Vagina (tissue), 2 donors: ENCODE measurements at regions not wholly inside any gene's neighbourhood (a gene's known extent, or its start where the extent isn't known, plus 50 kb on each side); places are given as distances from the start of the nearest gene placed in this dataset.
"Not testable (repeated sequence)": the region's sequence is repeated elsewhere in the genome, so short reads cannot be mapped to it uniquely, and the experiment has no call there.

ENCODE experiments used
- DNase-seq, 2 donors: peaks; one replicate each; pipeline ENCODE4 v3.0.0-alpha.2; 2017; ENCODE audit errors: extremely low spot score in 2 of 2
- H3K27ac ChIP-seq: fragments of 200-600 bp; sonication (generic); one replicate; pipeline ENCODE4 v1.5.1; 2019
- H3K27me3 ChIP-seq: fragments of 200-600 bp; sonication (generic); one replicate; pipeline ENCODE4 v1.5.1; 2019
- H3K36me3 ChIP-seq, 2 donors: fragments of 200-600 bp; sonication (generic); one replicate each; pipeline ENCODE4 v1.5.1; 2017 to 2019
- H3K4me1 ChIP-seq: fragments of 200-600 bp; sonication (generic); one replicate; pipeline ENCODE4 v1.5.1; 2019
- H3K4me3 ChIP-seq, 2 donors: fragments of 200-600 bp; sonication (generic); 1 replicate in 1 of 2; 2 replicates in 1 of 2; pipeline ENCODE4 v1.5.1; 2016 to 2019
- H3K9me3 ChIP-seq: fragments of 200-600 bp; sonication (generic); one replicate; pipeline ENCODE4 v1.5.1; 2019
- CTCF ChIP-seq, 3 experiments: fragments of 450-650 bp in 2 of 3; fragments of 200-600 bp in 1 of 3; sonication (generic) in 1 of 3; IDR thresholded peaks; one replicate each; pipeline ENCODE4 v1.5.1; 2017 to 2019; ENCODE audit warnings: antibody characterized with exemption in 3 of 3, mild to moderate bottlenecking in 2 of 3, moderate library complexity in 2 of 3
- POLR2A ChIP-seq, 2 donors: fragments of 450-650 bp; IDR thresholded peaks; one replicate each; pipeline ENCODE4 v1.6.1; 2017; ENCODE audit warnings: antibody characterized with exemption in 2 of 2, mild to moderate bottlenecking in 2 of 2, moderate library complexity in 2 of 2
- POLR2AphosphoS5 ChIP-seq, 2 donors: sonication (generic); formaldehyde crosslinking; IDR thresholded peaks; one replicate each; pipeline ENCODE4 v1.9.0; 2017; ENCODE audit warnings: antibody characterized with exemption in 2 of 2, mild to moderate bottlenecking in 2 of 2, low read depth in 1 of 2; ENCODE audit not compliant: insufficient read depth in 1 of 2
- intact Hi-C: fragments of 100-400 bp; cut with DNase I; formaldehyde crosslinking; loops from one replicate; pipeline ENCODE4 v1.15.1; 2023

- Histone ChIP-seq H3K9me3 (no peaks in the 10 kb centered on the region), H3K36me3 (no peaks in the 10 kb centered on the region), H3K4me1 (no peaks in the 10 kb centered on the region), H3K27me3 (no peaks in the 10 kb centered on the region), H3K27ac (no peak overlapping the region), H3K4me3 (no peak overlapping the region)
- TF ChIP-seq CTCF (IDR thresholded peaks at IDR 0.05) (no peak), POLR2AphosphoS5 (IDR thresholded peaks at IDR 0.05; ENCODE audit: insufficient read depth in 1 of 2, low read depth in 1 of 2) (no peak), POLR2A (IDR thresholded peaks at IDR 0.05) (no peak)
- no peak for DNase-seq
- intact Hi-C loops = no loop called here
Observed at GRCh38 chr7:123327661-123328060, 127.9 kb upstream of the SLC13A1 start.

- no peak for DNase-seq
- Histone ChIP-seq H3K27ac (no peak overlapping the region), H3K4me3 (no peak overlapping the region), H3K9me3 (no peaks in the 10 kb centered on the region), H3K27me3 (no peaks in the 10 kb centered on the region), H3K4me1 (no peaks in the 10 kb centered on the region), H3K36me3 (no peaks in the 10 kb centered on the region)
- intact Hi-C loops = no loop called here
- TF ChIP-seq POLR2AphosphoS5 (IDR thresholded peaks at IDR 0.05; ENCODE audit: insufficient read depth in 1 of 2, low read depth in 1 of 2) (no peak), CTCF (IDR thresholded peaks at IDR 0.05) (no peak), POLR2A (IDR thresholded peaks at IDR 0.05) (no peak)
Observed at GRCh38 chr7:123324283-123324682, 124.5 kb upstream of the SLC13A1 start.

- H3K27ac ChIP-seq = no peak overlapping the region
Observed at GRCh38 chr7:123323689-123324088, 123.9 kb upstream of the SLC13A1 start.

GRCh38 chr7:123321578-123321977, 121.8 kb upstream of the SLC13A1 start:
- H3K36me3 ChIP-seq, H3K9me3 ChIP-seq, intact Hi-C loops, H3K4me1 ChIP-seq, H3K4me3 ChIP-seq, DNase-seq, H3K27me3 ChIP-seq, H3K27ac ChIP-seq: not testable (repeated sequence)

More at GRCh38 chr7:123323689-123324088, 123.9 kb upstream of the SLC13A1 start:
- TF ChIP-seq POLR2A (IDR thresholded peaks at IDR 0.05) = no peak
- no peak for TF ChIP-seq POLR2AphosphoS5 (IDR thresholded peaks at IDR 0.05; ENCODE audit: insufficient read depth in 1 of 2, low read depth in 1 of 2)
- no peak for TF ChIP-seq CTCF (IDR thresholded peaks at IDR 0.05)
- Histone ChIP-seq H3K36me3 (no peaks in the 10 kb centered on the region), H3K4me1 (no peaks in the 10 kb centered on the region), H3K27me3 (no peaks in the 10 kb centered on the region), H3K9me3 (no peaks in the 10 kb centered on the region), H3K4me3 (no peak overlapping the region)
- DNase-seq = no peak
- intact Hi-C loops = no loop called here

GRCh38 chr7:123319911-123320310, 120.1 kb upstream of the SLC13A1 start:
- no peaks in the 10 kb centered on the region for H3K36me3 ChIP-seq
- DNase-seq = no peak
- no peaks in the 10 kb centered on the region for H3K4me1 ChIP-seq

More at GRCh38 chr7:123319911-123320310, 120.1 kb upstream of the SLC13A1 start:
- no peak for TF ChIP-seq POLR2AphosphoS5 (IDR thresholded peaks at IDR 0.05; ENCODE audit: insufficient read depth in 1 of 2, low read depth in 1 of 2)
- TF ChIP-seq CTCF (IDR thresholded peaks at IDR 0.05) = no peak
- TF ChIP-seq POLR2A (IDR thresholded peaks at IDR 0.05) = no peak
- no peak overlapping the region for H3K4me3 ChIP-seq
- no peak overlapping the region for H3K27ac ChIP-seq
- H3K9me3 ChIP-seq = no peaks in the 10 kb centered on the region
- intact Hi-C loops = no loop called here
- no peaks in the 10 kb centered on the region for H3K27me3 ChIP-seq
